GM19395 (cell line): ENCODE measurements at regions not wholly inside any gene's neighbourhood (a gene's known extent, or its start where the extent isn't known, plus 50 kb on each side); places are given as distances from the start of the nearest gene placed in this dataset.

Experiments
- ATAC-seq: cut with Tn5 transposase; IDR thresholded peaks from one replicate; pipeline ENCODE4 v1.9.1; 2021; ENCODE audit warnings: mild to moderate bottlenecking, moderate library complexity; ENCODE audit not compliant: unreplicated experiment

DNA sequence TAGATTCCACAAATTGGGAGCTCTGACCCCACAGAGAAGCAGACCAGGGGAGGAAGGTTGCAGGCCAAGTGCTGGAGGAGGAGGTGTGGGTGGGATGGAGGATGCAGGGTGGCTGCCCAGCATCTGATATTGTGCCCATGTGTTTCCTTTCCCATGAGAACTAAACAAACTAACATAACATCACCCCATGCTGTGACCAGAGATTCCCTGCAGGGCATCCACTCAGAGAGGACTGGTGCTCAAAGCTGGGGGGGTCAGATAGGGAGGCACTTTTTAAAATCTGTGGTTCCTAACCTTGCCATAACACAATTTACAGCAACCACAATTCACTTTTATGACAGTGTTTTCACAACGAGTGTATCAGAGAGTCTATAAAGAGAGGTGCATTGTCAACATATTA, 1277.6 kb downstream of the AACS start:
- ATAC-seq, result no peak

- ATAC-seq, result no peak
Measured at GRCh38 chr12:126343321-126343720, 1278.1 kb downstream of the AACS start.

DNA sequence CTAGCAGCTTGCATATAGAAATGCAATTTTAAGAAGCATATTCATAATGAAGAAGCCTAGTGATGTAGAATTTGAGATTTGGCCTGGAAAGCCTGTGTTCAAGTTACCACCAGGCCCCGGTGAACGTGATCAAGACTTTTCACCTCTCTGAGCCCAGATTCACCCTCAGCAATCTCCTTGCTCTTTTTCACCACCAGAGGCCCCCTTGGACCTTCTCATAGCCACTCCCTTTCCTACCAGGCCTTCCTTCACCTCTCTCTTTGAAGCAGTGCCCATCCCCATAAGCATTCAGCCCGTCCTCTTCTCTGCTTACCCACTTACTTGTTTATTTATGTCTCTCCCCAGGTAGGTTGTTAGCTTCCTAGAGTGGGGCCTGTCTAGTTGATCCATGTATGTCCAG, 1280.9 kb downstream of the AACS start:
- no peak for ATAC-seq

GRCh38 chr12:126347421-126347820, 1282.2 kb downstream of the AACS start:
- ATAC-seq, result no peak

GRCh38 chr12:126349383-126349782, 1284.1 kb downstream of the AACS start:
- ATAC-seq, result no peak

GRCh38 chr12:126353604-126354003, 1288.4 kb downstream of the AACS start:
- ATAC-seq, result no peak

GRCh38 chr12:126354633-126355032, 1289.4 kb downstream of the AACS start:
- ATAC-seq, result no peak

GRCh38 chr12:126355346-126355745, 1290.1 kb downstream of the AACS start:
- ATAC-seq, result no peak

GRCh38 chr12:126358806-126359205, 1293.6 kb downstream of the AACS start:
- no peak for ATAC-seq

DNA sequence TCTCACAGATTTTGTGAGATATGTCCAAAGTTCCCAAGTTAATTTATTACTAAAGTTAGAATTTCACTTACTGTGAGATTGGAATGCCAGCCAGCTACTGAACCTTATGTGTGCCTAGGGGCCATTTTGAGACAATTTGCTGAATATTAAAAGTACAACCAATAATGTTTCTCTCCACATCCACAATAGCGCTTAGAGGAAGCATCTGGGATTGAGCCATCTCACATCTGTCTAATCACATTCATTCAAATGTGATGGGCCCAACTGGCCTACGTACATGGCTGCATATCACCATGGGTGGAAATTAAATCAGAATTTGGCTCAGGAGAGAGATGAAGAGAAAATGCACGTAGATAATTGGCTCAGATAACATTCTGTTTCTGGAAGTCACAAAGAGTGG, 1294.0 kb downstream of the AACS start:
- ATAC-seq, result no peak

DNA sequence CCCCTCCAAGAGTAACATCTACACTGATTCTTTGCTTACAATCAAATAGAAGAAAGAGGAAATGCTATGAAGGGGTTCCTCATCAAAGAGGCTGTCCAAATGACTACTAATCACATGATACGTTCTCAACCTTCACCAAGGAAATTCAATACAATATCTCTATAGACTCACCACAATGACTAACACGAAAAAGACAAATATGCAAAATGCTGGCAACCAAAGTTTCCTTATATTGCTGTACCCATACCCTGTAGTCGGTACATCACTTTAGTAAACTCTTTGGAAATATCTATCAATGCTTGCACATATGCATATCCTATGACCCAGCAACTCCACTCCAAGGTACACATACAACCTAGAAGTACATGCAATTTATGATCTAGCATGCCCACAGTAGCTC, 1296.6 kb downstream of the AACS start:
- no peak for ATAC-seq

DNA sequence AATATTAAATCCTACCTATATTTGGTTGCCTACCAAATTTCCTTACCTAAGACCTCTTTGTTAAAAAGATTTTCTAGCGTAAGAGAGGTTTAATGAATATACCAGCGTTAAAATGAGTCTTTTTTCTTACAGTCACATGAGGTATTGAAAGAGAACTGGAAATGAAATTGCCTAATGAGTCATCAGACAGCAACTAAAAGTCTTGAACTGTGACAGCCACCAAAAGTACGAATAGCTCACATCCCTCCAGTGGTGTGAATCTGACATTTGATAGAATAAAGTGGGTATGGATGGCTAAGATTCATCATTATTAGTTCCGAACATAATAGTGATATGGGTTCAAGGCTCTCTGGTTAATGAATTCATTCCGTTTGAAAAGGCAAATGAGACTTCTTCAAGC, 1297.3 kb downstream of the AACS start:
- no peak for ATAC-seq

DNA sequence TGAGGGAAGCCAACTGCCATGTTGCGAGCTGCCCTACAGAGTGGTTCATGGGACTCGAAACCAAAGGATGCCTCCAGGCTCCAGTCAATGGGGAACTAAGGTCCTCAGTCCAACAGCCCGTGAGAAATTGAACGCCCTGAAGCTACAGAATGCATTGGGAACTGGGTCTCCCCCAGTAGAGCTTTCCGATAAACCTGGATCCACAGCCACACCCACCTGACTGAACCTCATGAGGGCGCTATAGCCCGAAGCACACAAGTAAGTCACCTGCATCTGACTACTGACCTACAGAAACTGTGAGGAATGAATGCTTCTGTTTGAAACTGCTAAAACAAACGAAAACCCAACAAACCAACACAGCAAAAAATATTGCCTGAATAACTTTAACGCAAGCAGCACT, 1297.7 kb downstream of the AACS start:
- ATAC-seq, result no peak

DNA sequence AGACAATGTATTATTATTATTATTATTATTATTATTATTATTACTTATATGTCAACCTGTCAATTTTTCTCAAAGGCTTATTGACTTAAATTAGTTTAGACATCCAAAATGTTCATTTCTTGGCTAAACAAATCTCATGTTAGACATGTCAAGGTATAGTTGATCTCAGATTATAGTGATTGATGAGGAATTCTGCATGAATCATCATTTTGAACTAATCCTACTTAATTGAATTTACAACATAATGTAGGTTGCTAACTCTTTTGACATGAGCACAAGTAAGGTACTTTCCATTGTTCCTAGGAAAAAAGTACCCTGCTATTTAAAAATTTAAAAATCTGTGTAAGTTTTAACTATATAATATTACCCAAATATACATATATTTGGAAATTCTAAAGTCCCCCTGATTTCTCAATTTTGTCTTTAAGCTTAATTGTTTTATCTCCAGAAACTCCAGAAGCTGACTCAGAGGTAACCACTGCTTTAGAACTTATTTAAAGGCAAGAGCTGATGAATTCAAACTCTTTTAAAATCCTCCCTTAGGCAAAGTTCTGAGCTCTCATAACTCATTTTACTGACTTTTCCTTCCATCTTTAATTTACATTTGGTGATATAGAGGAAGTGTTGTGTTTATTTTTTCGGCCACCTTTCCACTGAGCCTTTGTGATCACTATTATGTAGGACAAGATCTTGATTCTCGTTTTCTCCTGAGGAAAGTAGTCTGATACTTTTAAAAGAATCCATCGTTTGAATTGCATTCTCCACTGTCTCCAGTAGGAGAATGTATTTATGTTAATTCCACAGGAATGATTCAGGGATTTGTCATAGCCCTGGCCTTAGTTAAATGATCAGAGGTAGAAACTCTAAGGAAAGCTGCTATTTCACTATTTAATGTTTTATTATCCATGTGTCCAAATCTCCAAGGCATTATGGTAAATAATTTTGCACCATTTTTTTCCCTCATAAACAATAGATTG, 1304.5 kb downstream of the AACS start:
- no peak for ATAC-seq

DNA sequence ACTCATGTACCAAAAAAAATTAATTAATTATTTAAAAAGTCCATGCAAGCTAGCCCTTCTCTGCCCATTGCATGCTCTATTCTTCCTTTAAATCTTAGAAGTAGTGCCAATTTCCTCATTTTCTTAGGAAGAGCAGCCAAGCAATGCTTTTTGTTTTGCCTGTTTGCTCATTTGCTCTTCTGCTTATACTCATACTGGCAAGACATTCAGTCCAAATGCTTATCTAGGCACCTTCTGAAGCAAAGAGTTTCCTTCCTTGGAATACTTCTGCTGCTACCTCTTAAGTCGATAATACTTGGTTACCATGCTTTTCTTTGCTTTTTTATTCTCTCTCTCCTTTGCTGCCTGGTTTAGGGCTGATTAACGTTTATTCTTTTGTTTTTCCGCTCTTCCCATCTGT, 1318.3 kb downstream of the AACS start:
- no peak for ATAC-seq

- no peak for ATAC-seq
Measured at GRCh38 chr12:126384026-126384564, 1318.9 kb downstream of the AACS start.

DNA sequence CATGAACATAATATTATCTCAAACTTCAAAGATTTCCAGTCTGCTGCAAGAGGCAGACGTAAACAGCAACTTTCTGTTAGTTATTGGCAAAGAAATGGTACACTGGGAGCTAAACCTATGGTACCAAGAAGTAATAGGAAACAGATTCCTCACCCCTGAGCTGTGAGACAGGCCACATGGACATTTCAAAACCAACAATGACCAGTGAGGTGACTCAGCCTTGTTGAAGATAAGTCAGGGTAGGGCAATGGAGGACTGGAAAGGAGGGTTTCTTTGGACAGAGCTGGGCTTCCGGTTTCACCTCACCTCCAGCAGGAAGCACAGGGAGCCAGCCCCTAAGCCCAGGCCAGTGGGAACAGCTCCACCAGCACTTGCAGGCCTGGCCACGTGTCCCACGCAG, 1320.5 kb downstream of the AACS start:
- no peak for ATAC-seq

GRCh38 chr12:126389220-126389841, 1324.1 kb downstream of the AACS start:
- no peak for ATAC-seq

- ATAC-seq, result no peak
Measured at GRCh38 chr12:126389961-126390360, 1324.7 kb downstream of the AACS start.

- ATAC-seq, result no peak
Measured at GRCh38 chr12:126390969-126391566, 1325.8 kb downstream of the AACS start.

GRCh38 chr12:126396536-126396935, 1331.3 kb downstream of the AACS start:
- no peak for ATAC-seq
